ENCODE measurements at regions not wholly inside any gene's neighbourhood (a gene's known extent, or its start where the extent isn't known, plus 50 kb on each side); places are given as distances from the start of the nearest gene placed in this dataset.
"Not testable (repeated sequence)": the region's sequence is repeated elsewhere in the genome, so short reads cannot be mapped to it uniquely, and the experiment has no call there.

- TF ChIP-seq ZFP3 (CRISPR knock-in tag; IDR thresholded peaks at IDR 0.05) = no peak
- TF ChIP-seq OSR1 (CRISPR knock-in tag; IDR thresholded peaks at IDR 0.05) = no peak
- TF ChIP-seq ZNF8 (CRISPR knock-in tag; IDR thresholded peaks at IDR 0.05) = no peak
- no peak for TF ChIP-seq ZNF70 (CRISPR knock-in tag; IDR thresholded peaks at IDR 0.05)
- TF ChIP-seq SNAI2 (CRISPR knock-in tag; IDR thresholded peaks at IDR 0.05) = no peak
- no peak for TF ChIP-seq RARB (CRISPR knock-in tag; IDR thresholded peaks at IDR 0.05)
- no peak for ATAC-seq
These were observed 405.3 kb upstream of the RGMB start for GRCh38 chr5:98368141-98368540.

GRCh38 chr5:98372351-98372750 is 401.1 kb upstream of the RGMB start:
- TF ChIP-seq OSR1 (CRISPR knock-in tag; IDR thresholded peaks at IDR 0.05) = no peak
- no peak for TF ChIP-seq ZNF8 (CRISPR knock-in tag; IDR thresholded peaks at IDR 0.05)
- no peak for TF ChIP-seq TSHZ2 (CRISPR knock-in tag; IDR thresholded peaks at IDR 0.05)
- TF ChIP-seq SNAI2 (CRISPR knock-in tag; IDR thresholded peaks at IDR 0.05) = no peak
- TF ChIP-seq POU6F1 (CRISPR knock-in tag; IDR thresholded peaks at IDR 0.05; ENCODE audit: borderline replicate concordance, low read depth) = no peak
- no peak for TF ChIP-seq TOX (CRISPR knock-in tag; IDR thresholded peaks at IDR 0.05; ENCODE audit: borderline replicate concordance)
- no peak for TF ChIP-seq ISL1 (CRISPR knock-in tag; IDR thresholded peaks at IDR 0.05)
- TF ChIP-seq ESRRG (CRISPR knock-in tag; IDR thresholded peaks at IDR 0.05) = no peak
- TF ChIP-seq ARNTL (CRISPR knock-in tag; IDR thresholded peaks at IDR 0.05; ENCODE audit: borderline replicate concordance, low read depth) = no peak
- no peak for ATAC-seq

- TF ChIP-seq BACH2 (CRISPR knock-in tag; IDR thresholded peaks at IDR 0.05; ENCODE audit: borderline replicate concordance) (no peak), ISL1 (CRISPR knock-in tag; IDR thresholded peaks at IDR 0.05) (no peak), ZNF8 (CRISPR knock-in tag; IDR thresholded peaks at IDR 0.05) (no peak), CSRNP3 (CRISPR knock-in tag; IDR thresholded peaks at IDR 0.05) (no peak), ZC3H10 (CRISPR knock-in tag; IDR thresholded peaks at IDR 0.05) (no peak), ZFP3 (CRISPR knock-in tag; IDR thresholded peaks at IDR 0.05) (no peak)
- no peak for ATAC-seq
These were observed 381.4 kb upstream of the RGMB start for GRCh38 chr5:98391921-98392625.

- not testable (repeated sequence) for ATAC-seq
These were observed 380.3 kb upstream of the RGMB start for GRCh38 chr5:98393205-98393604.

- TF ChIP-seq ZC3H10 (CRISPR knock-in tag; IDR thresholded peaks at IDR 0.05) (no peak), GLIS3 (CRISPR knock-in tag; IDR thresholded peaks at IDR 0.05) (no peak), ZNF8 (CRISPR knock-in tag; IDR thresholded peaks at IDR 0.05) (no peak), PPARA (CRISPR knock-in tag; IDR thresholded peaks at IDR 0.05; ENCODE audit: borderline replicate concordance) (no peak), POU6F1 (CRISPR knock-in tag; IDR thresholded peaks at IDR 0.05; ENCODE audit: borderline replicate concordance, low read depth) (no peak), ZNF565 (CRISPR knock-in tag; conservative IDR thresholded peaks at IDR 0.05; ENCODE audit: low read depth) (no peak), TSHZ2 (CRISPR knock-in tag; IDR thresholded peaks at IDR 0.05) (no peak), CREB5 (CRISPR knock-in tag; IDR thresholded peaks at IDR 0.05; ENCODE audit: low read depth) (no peak), TOX (CRISPR knock-in tag; IDR thresholded peaks at IDR 0.05; ENCODE audit: borderline replicate concordance) (no peak), ESRRG (CRISPR knock-in tag; IDR thresholded peaks at IDR 0.05) (no peak), CSRNP3 (CRISPR knock-in tag; IDR thresholded peaks at IDR 0.05) (no peak), ZFP30 (CRISPR knock-in tag; IDR thresholded peaks at IDR 0.05) (no peak)
- ATAC-seq = no peak
These were observed 376.4 kb upstream of the RGMB start for GRCh38 chr5:98397081-98397480.
